ENCODE measurements at regions not wholly inside any gene's neighbourhood (a gene's known extent, or its start where the extent isn't known, plus 50 kb on each side); places are given as distances from the start of the nearest gene placed in this dataset.

- TF ChIP-seq CTCF (IDR thresholded peaks at IDR 0.05), result no peak
- TF ChIP-seq POLR2A (IDR thresholded peaks at IDR 0.05), result no peak
Observed at GRCh38 chr10:43904844-43905243, 256.2 kb upstream of the ZNF32 start.
